Activated T-cell treated with anti-CD3 and anti-CD28 coated beads, Interleukin-2, amount 50 U/mL, for 4 hours (primary cell): ENCODE measurements at regions not wholly inside any gene's neighbourhood (a gene's known extent, or its start where the extent isn't known, plus 50 kb on each side); places are given as distances from the start of the nearest gene placed in this dataset.

ENCODE experiments used
- ATAC-seq, 2 donors: fragments of 200-7000 bp; cut with Tn5 transposase; one replicate each; pipeline ENCODE4 v1.10.0; 2021
- DNase-seq: peaks from one replicate; pipeline ENCODE4 v3.0.0-alpha.2; 2020
- H3K27me3 Mint-ChIP-seq: one replicate; pipeline ENCODE4 v1.8.0; 2021; ENCODE audit warnings: low read depth, mixed read lengths
- H3K36me3 Mint-ChIP-seq: one replicate; pipeline ENCODE4 v1.8.0; 2022; ENCODE audit warnings: mixed read lengths; ENCODE audit not compliant: insufficient read depth
- H3K4me1 Mint-ChIP-seq: one replicate; pipeline ENCODE4 v1.8.0; 2021; ENCODE audit warnings: low read depth, mixed read lengths
- H3K4me3 Mint-ChIP-seq: one replicate; pipeline ENCODE4 v1.8.0; 2021; ENCODE audit warnings: mild to moderate bottlenecking, moderate library complexity, mixed read lengths
- H3K9me3 Mint-ChIP-seq: one replicate; pipeline ENCODE4 v1.8.0; 2021; ENCODE audit warnings: mixed read lengths

GRCh38 chr13:50149932-50150331 is 134.7 kb downstream of the KCNRG start:
- no peaks in the 10 kb centered on the region for H3K27me3 Mint-ChIP-seq
- DNase-seq (no peak), ATAC-seq (no peak)
- no peak overlapping the region for H3K4me3 Mint-ChIP-seq
- no peaks in the 10 kb centered on the region for H3K36me3 Mint-ChIP-seq
- peaks cover 24% of the 10 kb centered on the region for H3K4me1 Mint-ChIP-seq
- no peaks in the 10 kb centered on the region for H3K9me3 Mint-ChIP-seq

GRCh38 chr13:50152224-50152623 is 137.0 kb downstream of the KCNRG start:
- Mint-ChIP-seq H3K9me3 (no peaks in the 10 kb centered on the region), H3K36me3 (no peaks in the 10 kb centered on the region), H3K4me3 (peak overlapping the region; percentile 69), H3K27me3 (no peaks in the 10 kb centered on the region), H3K4me1 (peaks cover 24% of the 10 kb centered on the region)
- DNase-seq (no peak), ATAC-seq (peak in 1 of 2 donors; percentile 41)

GRCh38 chr13:50152655-50153309 is 137.5 kb downstream of the KCNRG start:
- Mint-ChIP-seq H3K4me1 (peaks cover 24% of the 10 kb centered on the region), H3K36me3 (no peaks in the 10 kb centered on the region), H3K9me3 (no peaks in the 10 kb centered on the region), H3K27me3 (no peaks in the 10 kb centered on the region), H3K4me3 (peak overlapping the region; percentile 69)
- ATAC-seq (no peak), DNase-seq (no peak)

DNA sequence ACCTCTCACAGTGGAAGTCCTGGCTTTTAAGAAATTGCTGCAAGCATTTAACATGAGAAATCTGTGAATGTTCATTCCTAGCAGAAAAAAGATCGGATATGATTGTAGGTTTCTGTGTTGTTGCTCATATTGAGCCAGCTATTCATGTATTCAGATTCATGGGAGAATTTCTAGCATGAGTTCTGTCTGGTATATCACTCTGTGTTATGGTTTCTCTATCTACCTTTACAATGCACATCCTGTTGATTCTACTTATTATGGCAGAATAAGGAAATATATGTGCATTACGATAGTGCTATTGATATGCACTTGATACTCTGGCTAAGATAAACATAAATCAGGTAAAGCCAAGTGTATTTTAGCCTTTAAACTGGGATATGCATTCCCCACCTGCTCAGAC is 138.2 kb downstream of the KCNRG start:
- Mint-ChIP-seq H3K4me3 (peak overlapping the region; percentile 69), H3K9me3 (no peaks in the 10 kb centered on the region), H3K4me1 (peaks cover 24% of the 10 kb centered on the region), H3K36me3 (no peaks in the 10 kb centered on the region), H3K27me3 (no peaks in the 10 kb centered on the region)
- ATAC-seq (no peak), DNase-seq (no peak)

GRCh38 chr13:50153876-50154275 is 138.6 kb downstream of the KCNRG start:
- ATAC-seq (no peak), DNase-seq (no peak)
- H3K36me3 Mint-ChIP-seq, result no peaks in the 10 kb centered on the region
- H3K4me3 Mint-ChIP-seq, result no peak overlapping the region
- no peaks in the 10 kb centered on the region for H3K9me3 Mint-ChIP-seq
- no peaks in the 10 kb centered on the region for H3K27me3 Mint-ChIP-seq
- H3K4me1 Mint-ChIP-seq, result peaks cover 24% of the 10 kb centered on the region

GRCh38 chr13:50154697-50155096 is 139.5 kb downstream of the KCNRG start:
- Mint-ChIP-seq H3K4me1 (peaks cover 24% of the 10 kb centered on the region), H3K9me3 (no peaks in the 10 kb centered on the region), H3K36me3 (no peaks in the 10 kb centered on the region), H3K27me3 (no peaks in the 10 kb centered on the region), H3K4me3 (no peak overlapping the region)
- DNase-seq, result no peak
- ATAC-seq, result no peak

GRCh38 chr13:50156140-50156539 is 140.9 kb downstream of the KCNRG start:
- Mint-ChIP-seq H3K9me3 (no peaks in the 10 kb centered on the region), H3K4me1 (peaks cover 24% of the 10 kb centered on the region), H3K36me3 (no peaks in the 10 kb centered on the region), H3K4me3 (no peak overlapping the region), H3K27me3 (no peaks in the 10 kb centered on the region)
- ATAC-seq (no peak), DNase-seq (no peak)

- H3K27me3 Mint-ChIP-seq, result no peaks in the 10 kb centered on the region
- no peak overlapping the region for H3K4me3 Mint-ChIP-seq
- H3K36me3 Mint-ChIP-seq, result no peaks in the 10 kb centered on the region
- no peaks in the 10 kb centered on the region for H3K9me3 Mint-ChIP-seq
- peaks cover 20% of the 10 kb centered on the region for H3K4me1 Mint-ChIP-seq
- no peak for DNase-seq
- ATAC-seq, result no peak
Measured at GRCh38 chr13:50156561-50157127, 141.4 kb downstream of the KCNRG start.

- H3K27me3 Mint-ChIP-seq, result no peaks in the 10 kb centered on the region
- peaks cover under 1% of the 10 kb centered on the region for H3K4me1 Mint-ChIP-seq
- no peak overlapping the region for H3K4me3 Mint-ChIP-seq
- no peaks in the 10 kb centered on the region for H3K9me3 Mint-ChIP-seq
- no peak for ATAC-seq
- no peak for DNase-seq
- no peaks in the 10 kb centered on the region for H3K36me3 Mint-ChIP-seq
Measured at GRCh38 chr13:50158385-50159165, 143.3 kb downstream of the KCNRG start.

GRCh38 chr13:50159607-50160006 is 144.4 kb downstream of the KCNRG start:
- Mint-ChIP-seq H3K4me1 (no peaks in the 10 kb centered on the region), H3K27me3 (no peaks in the 10 kb centered on the region), H3K4me3 (no peak overlapping the region), H3K36me3 (no peaks in the 10 kb centered on the region), H3K9me3 (no peaks in the 10 kb centered on the region)
- DNase-seq, result no peak
- ATAC-seq, result no peak

DNA sequence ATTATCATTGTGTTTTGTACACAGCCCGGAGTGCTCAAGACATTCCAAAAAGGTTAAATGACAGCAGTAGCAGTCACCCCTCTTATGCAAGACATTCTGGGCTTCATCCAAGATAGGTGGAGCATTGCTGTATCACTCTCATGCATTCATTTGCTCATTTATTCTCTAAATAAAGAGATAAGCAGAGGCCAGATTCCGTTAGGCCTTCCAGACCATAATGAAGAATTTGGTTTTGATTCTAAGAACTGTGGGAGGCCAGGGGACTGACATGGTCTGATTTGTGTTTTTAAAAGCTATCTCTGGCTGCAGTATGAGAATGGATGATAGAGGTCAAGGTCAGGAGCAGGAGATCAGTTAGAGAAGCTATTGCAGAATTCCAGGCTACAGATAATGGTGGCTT is 145.8 kb downstream of the KCNRG start:
- no peak for DNase-seq
- H3K27me3 Mint-ChIP-seq, result no peaks in the 10 kb centered on the region
- no peak overlapping the region for H3K4me3 Mint-ChIP-seq
- no peak for ATAC-seq
- no peaks in the 10 kb centered on the region for H3K4me1 Mint-ChIP-seq
- H3K36me3 Mint-ChIP-seq, result no peaks in the 10 kb centered on the region
- no peaks in the 10 kb centered on the region for H3K9me3 Mint-ChIP-seq

DNA sequence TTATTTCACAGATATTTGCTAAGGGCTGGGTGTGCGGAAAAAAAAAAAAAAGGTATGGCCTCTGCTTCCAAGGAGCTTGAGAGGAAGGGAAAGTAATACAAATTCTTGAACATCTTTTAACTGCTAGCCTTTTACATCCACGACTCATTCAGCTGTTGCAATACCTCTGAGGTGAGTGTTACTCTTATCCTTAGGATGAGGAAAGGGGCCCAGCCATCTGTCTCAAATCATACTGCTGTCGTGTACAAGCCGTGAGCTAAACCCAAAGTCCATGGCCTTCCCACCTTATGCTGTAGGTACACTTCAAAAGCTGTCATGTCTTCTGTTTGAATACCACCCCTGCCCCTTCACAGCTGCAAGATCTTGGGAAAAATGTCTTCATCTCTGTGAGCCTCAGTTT is 146.8 kb downstream of the KCNRG start:
- DNase-seq, result no peak
- ATAC-seq, result no peak
- Mint-ChIP-seq H3K9me3 (no peaks in the 10 kb centered on the region), H3K4me1 (no peaks in the 10 kb centered on the region), H3K36me3 (no peaks in the 10 kb centered on the region), H3K4me3 (no peak overlapping the region), H3K27me3 (peaks cover 2% of the 10 kb centered on the region)

DNA sequence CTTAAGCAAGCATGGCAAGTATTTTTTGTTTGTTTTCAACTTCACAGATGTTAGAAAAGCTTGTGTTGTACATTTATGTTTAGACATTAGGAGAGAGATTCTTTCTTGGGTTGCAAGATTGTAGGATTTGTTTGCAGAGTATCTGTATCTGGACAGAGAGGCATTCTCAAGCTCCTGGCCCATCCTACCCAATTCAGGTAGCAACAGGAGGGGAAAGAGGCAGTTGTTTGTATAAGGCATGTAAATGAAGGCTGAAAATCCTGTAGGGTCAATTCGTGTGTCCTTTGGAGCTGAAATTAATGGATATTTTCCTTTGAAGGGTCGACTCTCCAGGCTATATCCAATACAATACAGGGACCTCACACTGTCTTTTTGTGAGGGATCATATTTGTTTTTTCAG is 147.3 kb downstream of the KCNRG start:
- Mint-ChIP-seq H3K9me3 (no peaks in the 10 kb centered on the region), H3K4me3 (no peak overlapping the region), H3K36me3 (no peaks in the 10 kb centered on the region), H3K27me3 (peaks cover 2% of the 10 kb centered on the region), H3K4me1 (peaks cover 4% of the 10 kb centered on the region)
- DNase-seq (no peak), ATAC-seq (no peak)

- ATAC-seq, result peak; percentile 86 to 89
- Mint-ChIP-seq H3K4me3 (no peak overlapping the region), H3K36me3 (no peaks in the 10 kb centered on the region), H3K4me1 (peaks cover 8% of the 10 kb centered on the region), H3K9me3 (no peaks in the 10 kb centered on the region), H3K27me3 (peaks cover 2% of the 10 kb centered on the region)
- no peak for DNase-seq
Measured at GRCh38 chr13:50167224-50167947, 152.1 kb downstream of the KCNRG start.
